Activated CD4-positive, alpha-beta T cell treated with anti-CD3 and anti-CD28 coated beads for 36 hours (primary cell): ENCODE measurements at regions not wholly inside any gene's neighbourhood (a gene's known extent, or its start where the extent isn't known, plus 50 kb on each side); places are given as distances from the start of the nearest gene placed in this dataset.

Experiments
- ATAC-seq: fragments of 200-7000 bp; cut with Tn5 transposase; one replicate; pipeline ENCODE4 v1.10.0; 2021; ENCODE audit warnings: mild to moderate bottlenecking, moderate library complexity
- CTCF ChIA-PET: fragments of 350-600 bp; sonication (Branson Sonifier 250); formaldehyde crosslinking; loops from one replicate; lab custom pipeline; 2021; ENCODE audit warnings: antibody characterized with exemption; lab: Charles Lee
- POLR2A ChIA-PET: fragments of 350-600 bp; sonication (Branson Sonifier 250); formaldehyde crosslinking; loops from one replicate; lab custom pipeline; 2021; ENCODE audit warnings: antibody characterized with exemption, inconsistent platforms; lab: Charles Lee
- DNase-seq: peaks from one replicate; pipeline ENCODE4 v3.0.0-alpha.2; 2020
- H3K27ac Mint-ChIP-seq: one replicate; pipeline ENCODE4 v1.8.0; 2021; ENCODE audit warnings: mixed read lengths
- H3K27me3 Mint-ChIP-seq: one replicate; pipeline ENCODE4 v1.8.0; 2021; ENCODE audit warnings: mixed read lengths
- H3K36me3 Mint-ChIP-seq: one replicate; pipeline ENCODE4 v1.8.0; 2021; ENCODE audit warnings: low read depth, mixed read lengths
- H3K4me1 Mint-ChIP-seq: one replicate; pipeline ENCODE4 v1.8.0; 2021; ENCODE audit warnings: mixed read lengths
- H3K4me3 Mint-ChIP-seq: one replicate; pipeline ENCODE4 v1.8.0; 2021; ENCODE audit warnings: mild to moderate bottlenecking, moderate library complexity, mixed read lengths
- H3K9me3 Mint-ChIP-seq: one replicate; pipeline ENCODE4 v1.8.0; 2021; ENCODE audit warnings: low read depth, mixed read lengths
- intact Hi-C, 2 experiments: fragments of 100-400 bp; cut with DNase I in 1 of 2; cut with micrococcal nuclease in 1 of 2; formaldehyde crosslinking; loops; one replicate each; pipeline versions ENCODE4 v1.14.2 to v1.15.1; 2022 to 2024; cut with DNase I, micrococcal nuclease

- Mint-ChIP-seq H3K4me1 (no peaks in the 10 kb centered on the region), H3K27ac (no peak overlapping the region), H3K4me3 (no peak overlapping the region), H3K27me3 (no peaks in the 10 kb centered on the region), H3K36me3 (no peaks in the 10 kb centered on the region), H3K9me3 (no peaks in the 10 kb centered on the region)
- ChIA-PET CTCF (no interaction called here), POLR2A (no interaction called here)
- DNase-seq (no peak), ATAC-seq (no peak)
- intact Hi-C loops: no loop called here
These were observed 816.4 kb downstream of the SOCS6 start for GRCh38 chr18:71105078-71105819.

- Mint-ChIP-seq H3K27ac (no peak overlapping the region), H3K4me3 (no peak overlapping the region), H3K27me3 (no peaks in the 10 kb centered on the region), H3K36me3 (no peaks in the 10 kb centered on the region), H3K4me1 (no peaks in the 10 kb centered on the region), H3K9me3 (no peaks in the 10 kb centered on the region)
- no peak for ATAC-seq
- ChIA-PET POLR2A (no interaction called here), CTCF (no interaction called here)
- DNase-seq: no peak
- intact Hi-C loops: no loop called here
These were observed 790.8 kb downstream of the SOCS6 start for GRCh38 chr18:71079606-71080005.

- Mint-ChIP-seq H3K27ac (no peak overlapping the region), H3K9me3 (no peaks in the 10 kb centered on the region), H3K4me1 (no peaks in the 10 kb centered on the region), H3K4me3 (no peak overlapping the region), H3K27me3 (no peaks in the 10 kb centered on the region), H3K36me3 (no peaks in the 10 kb centered on the region)
- DNase-seq (no peak), ATAC-seq (no peak)
- POLR2A ChIA-PET: no interaction called here
- CTCF ChIA-PET: no interaction called here
- intact Hi-C loops: no loop called here
These were observed 788.6 kb downstream of the SOCS6 start for GRCh38 chr18:71077451-71077850.

GRCh38 chr18:71075147-71075546 is 786.3 kb downstream of the SOCS6 start:
- Mint-ChIP-seq H3K36me3 (no peaks in the 10 kb centered on the region), H3K27me3 (no peaks in the 10 kb centered on the region), H3K4me3 (no peak overlapping the region), H3K27ac (no peak overlapping the region), H3K9me3 (no peaks in the 10 kb centered on the region), H3K4me1 (no peaks in the 10 kb centered on the region)
- ATAC-seq: no peak
- intact Hi-C loops: no loop called here
- POLR2A ChIA-PET: no interaction called here
- no peak for DNase-seq
- CTCF ChIA-PET: no interaction called here

- Mint-ChIP-seq H3K4me1 (no peaks in the 10 kb centered on the region), H3K36me3 (no peaks in the 10 kb centered on the region), H3K27me3 (peaks cover 2% of the 10 kb centered on the region), H3K4me3 (no peak overlapping the region), H3K27ac (no peak overlapping the region), H3K9me3 (no peaks in the 10 kb centered on the region)
- ChIA-PET CTCF (interaction anchor here (0.6 kb wide), 1 partner anchor 9 kb away, joined by 3 read pairs; no protein-coding TSS in a partner anchor), POLR2A (no interaction called here)
- DNase-seq (no peak), ATAC-seq (no peak)
- intact Hi-C loops: no loop called here
These were observed 779.5 kb downstream of the SOCS6 start for GRCh38 chr18:71068338-71068737.

GRCh38 chr18:71049893-71050292 is 761.0 kb downstream of the SOCS6 start:
- Mint-ChIP-seq H3K27ac (no peak overlapping the region), H3K9me3 (no peaks in the 10 kb centered on the region), H3K4me3 (no peak overlapping the region), H3K36me3 (no peaks in the 10 kb centered on the region), H3K27me3 (no peaks in the 10 kb centered on the region), H3K4me1 (no peaks in the 10 kb centered on the region)
- DNase-seq (no peak), ATAC-seq (no peak)
- intact Hi-C loops: no loop called here
- ChIA-PET CTCF (no interaction called here), POLR2A (no interaction called here)

GRCh38 chr18:71047882-71048281 is 759.0 kb downstream of the SOCS6 start:
- POLR2A ChIA-PET: no interaction called here
- Mint-ChIP-seq H3K27me3 (no peaks in the 10 kb centered on the region), H3K4me1 (no peaks in the 10 kb centered on the region)

GRCh38 chr18:71045331-71046065 is 756.7 kb downstream of the SOCS6 start:
- POLR2A ChIA-PET: no interaction called here

More at GRCh38 chr18:71047882-71048281, 759.0 kb downstream of the SOCS6 start:
- CTCF ChIA-PET: no interaction called here
- no peak overlapping the region for H3K4me3 Mint-ChIP-seq
- intact Hi-C loops: no loop called here
- ATAC-seq (no peak), DNase-seq (no peak)
- H3K9me3 Mint-ChIP-seq: no peaks in the 10 kb centered on the region
- no peak overlapping the region for H3K27ac Mint-ChIP-seq
- no peaks in the 10 kb centered on the region for H3K36me3 Mint-ChIP-seq

GRCh38 chr18:71040161-71040560 is 751.3 kb downstream of the SOCS6 start:
- ChIA-PET POLR2A (no interaction called here), CTCF (interaction anchor here (0.6 to 0.7 kb wide), 2 partner anchors 18 to 845 kb away, joined by 3 read pairs; no protein-coding TSS in a partner anchor)
- no peak for ATAC-seq
- DNase-seq: no peak
- no peak overlapping the region for H3K4me3 Mint-ChIP-seq
- no peak overlapping the region for H3K27ac Mint-ChIP-seq
- no peaks in the 10 kb centered on the region for H3K27me3 Mint-ChIP-seq
- H3K36me3 Mint-ChIP-seq: no peaks in the 10 kb centered on the region
- H3K4me1 Mint-ChIP-seq: no peaks in the 10 kb centered on the region
- no peaks in the 10 kb centered on the region for H3K9me3 Mint-ChIP-seq
- intact Hi-C loops: no loop called here

More at GRCh38 chr18:71045331-71046065, 756.7 kb downstream of the SOCS6 start:
- no peaks in the 10 kb centered on the region for H3K4me1 Mint-ChIP-seq
- H3K4me3 Mint-ChIP-seq: no peak overlapping the region
- DNase-seq (no peak), ATAC-seq (no peak)
- intact Hi-C loops: no loop called here
- CTCF ChIA-PET: no interaction called here
- H3K27ac Mint-ChIP-seq: no peak overlapping the region
- H3K27me3 Mint-ChIP-seq: no peaks in the 10 kb centered on the region
- no peaks in the 10 kb centered on the region for H3K36me3 Mint-ChIP-seq
- no peaks in the 10 kb centered on the region for H3K9me3 Mint-ChIP-seq

GRCh38 chr18:71038196-71038595 is 749.4 kb downstream of the SOCS6 start:
- Mint-ChIP-seq H3K36me3 (no peaks in the 10 kb centered on the region), H3K27me3 (no peaks in the 10 kb centered on the region), H3K4me1 (no peaks in the 10 kb centered on the region), H3K9me3 (no peaks in the 10 kb centered on the region), H3K27ac (no peak overlapping the region), H3K4me3 (no peak overlapping the region)
- ATAC-seq (no peak), DNase-seq (no peak)
- ChIA-PET POLR2A (no interaction called here), CTCF (no interaction called here)
- intact Hi-C loops: no loop called here

- ChIA-PET CTCF (no interaction called here), POLR2A (no interaction called here)
- no peak for ATAC-seq
- DNase-seq: no peak
- Mint-ChIP-seq H3K4me1 (no peaks in the 10 kb centered on the region), H3K4me3 (no peak overlapping the region), H3K27ac (no peak overlapping the region), H3K9me3 (no peaks in the 10 kb centered on the region), H3K36me3 (no peaks in the 10 kb centered on the region), H3K27me3 (no peaks in the 10 kb centered on the region)
- intact Hi-C loops: no loop called here
These were observed 747.9 kb downstream of the SOCS6 start for GRCh38 chr18:71036783-71037182.
